ENCODE measurements at regions not wholly inside any gene's neighbourhood (a gene's known extent, or its start where the extent isn't known, plus 50 kb on each side); places are given as distances from the start of the nearest gene placed in this dataset.
A peak's percentile ranks its signal among the peaks of the same experiment; 100 is the strongest.

- DNase-seq, result no peak
Measured at GRCh38 chr1:199854686-199855321, 172.7 kb upstream of the NR5A2 start.

- DNase-seq, result no peak
Measured at GRCh38 chr1:199855580-199855979, 171.9 kb upstream of the NR5A2 start.

- DNase-seq, result no peak
Measured at GRCh38 chr1:199856216-199856780, 171.2 kb upstream of the NR5A2 start.

GRCh38 chr1:199857108-199857507, 170.4 kb upstream of the NR5A2 start:
- no peak for DNase-seq

GRCh38 chr1:199857516-199857915, 170.0 kb upstream of the NR5A2 start:
- DNase-seq, result no peak

GRCh38 chr1:199858171-199858570, 169.3 kb upstream of the NR5A2 start:
- no peak for DNase-seq

GRCh38 chr1:199858856-199859255, 168.7 kb upstream of the NR5A2 start:
- DNase-seq, result no peak

- DNase-seq, result peak; percentile 33
Measured at GRCh38 chr1:199859491-199859933, 168.0 kb upstream of the NR5A2 start.

GRCh38 chr1:199861020-199861795, 166.3 kb upstream of the NR5A2 start:
- no peak for DNase-seq

- DNase-seq, result no peak
Measured at GRCh38 chr1:199862047-199862446, 165.5 kb upstream of the NR5A2 start.

GRCh38 chr1:199866210-199866617, 161.3 kb upstream of the NR5A2 start:
- no peak for DNase-seq

GRCh38 chr1:199867601-199868000, 159.9 kb upstream of the NR5A2 start:
- DNase-seq, result no peak

- DNase-seq, result no peak
Measured at GRCh38 chr1:199868777-199869176, 158.7 kb upstream of the NR5A2 start.

- DNase-seq, result no peak
Measured at GRCh38 chr1:199875337-199875736, 152.2 kb upstream of the NR5A2 start.

- DNase-seq, result no peak
Measured at GRCh38 chr1:199875856-199876255, 151.7 kb upstream of the NR5A2 start.

GRCh38 chr1:199877526-199878384, 149.8 kb upstream of the NR5A2 start:
- no peak for DNase-seq

- DNase-seq, result no peak
Measured at GRCh38 chr1:199878823-199879222, 148.7 kb upstream of the NR5A2 start.

GRCh38 chr1:199898654-199899053, 128.9 kb upstream of the NR5A2 start:
- no peak for DNase-seq

- no peak for DNase-seq
Measured at GRCh38 chr1:199901341-199901740, 126.2 kb upstream of the NR5A2 start.

GRCh38 chr1:199907361-199907760, 120.1 kb upstream of the NR5A2 start:
- DNase-seq, result no peak

- DNase-seq, result no peak
Measured at GRCh38 chr1:199909137-199909536, 118.4 kb upstream of the NR5A2 start.

- no peak for DNase-seq
Measured at GRCh38 chr1:199913318-199913717, 114.2 kb upstream of the NR5A2 start.
